ENCODE measurements at regions not wholly inside any gene's neighbourhood (a gene's known extent, or its start where the extent isn't known, plus 50 kb on each side); places are given as distances from the start of the nearest gene placed in this dataset.

- TF ChIP-seq CTCF (IDR thresholded peaks at IDR 0.05) (no peak), POLR2A (IDR thresholded peaks at IDR 0.05) (no peak)
Measured at GRCh38 chr2:8337321-8337720, 344.5 kb upstream of the ID2 start.
